WTC11 (cell line): ENCODE measurements at regions not wholly inside any gene's neighbourhood (a gene's known extent, or its start where the extent isn't known, plus 50 kb on each side); places are given as distances from the start of the nearest gene placed in this dataset.

ENCODE experiments used
- ATAC-seq: fragments of 200-7000 bp; cut with Tn5 transposase; 2 replicates; pipeline ENCODE4 v1.10.0; 2021; ENCODE audit warnings: mild to moderate bottlenecking, moderate library complexity
- CTCF ChIA-PET: fragments of 300-600 bp; sonication (Branson Sonifier 250); formaldehyde crosslinking; loops from one replicate; lab custom pipeline; 2021; ENCODE audit warnings: antibody characterized with exemption; lab: Charles Lee
- POLR2A ChIA-PET: fragments of 350-600 bp; sonication (Branson Sonifier 250); formaldehyde crosslinking; loops from one replicate; lab custom pipeline; 2021; ENCODE audit warnings: antibody characterized with exemption; lab: Charles Lee
- DNase-seq: peaks from one replicate; pipeline ENCODE4 v3.0.0; 2021; ENCODE audit warnings: low spot score
- H3K27ac Mint-ChIP-seq: 2 replicates; pipeline ENCODE4 v1.8.0; 2021; ENCODE audit warnings: mixed read lengths
- H3K27me3 Mint-ChIP-seq: 2 replicates; pipeline ENCODE4 v1.8.0; 2021; ENCODE audit warnings: low read depth, mild to moderate bottlenecking, moderate library complexity, mixed read lengths
- H3K36me3 Mint-ChIP-seq: 2 replicates; pipeline ENCODE4 v1.8.0; 2021; ENCODE audit warnings: mixed read lengths
- H3K4me1 Mint-ChIP-seq: 2 replicates; pipeline ENCODE4 v1.8.0; 2022; ENCODE audit warnings: mixed read lengths
- H3K4me3 Mint-ChIP-seq: 2 replicates; pipeline ENCODE4 v1.8.0; 2021; ENCODE audit warnings: mild to moderate bottlenecking, moderate library complexity, mixed read lengths
- H3K9me3 Mint-ChIP-seq: 2 replicates; pipeline ENCODE4 v1.8.0; 2021; ENCODE audit warnings: mixed read lengths
- ATF2 ChIP-seq: sonication (generic); formaldehyde crosslinking; IDR thresholded peaks from 2 replicates; pipeline ENCODE4 v1.8.1; 2022; ENCODE audit warnings: low read depth, missing genetic modification reagents, borderline replicate concordance
- CREB1 ChIP-seq: sonication (generic); formaldehyde crosslinking; IDR thresholded peaks from 2 replicates; pipeline ENCODE4 v1.8.0; 2023; ENCODE audit warnings: mild to moderate bottlenecking, missing genetic modification reagents
- CREM ChIP-seq: sonication (generic); formaldehyde crosslinking; IDR thresholded peaks from 2 replicates; pipeline ENCODE4 v1.8.1; 2022; ENCODE audit warnings: mild to moderate bottlenecking, missing genetic modification reagents, moderate library complexity
- ETV6 ChIP-seq: sonication (generic); formaldehyde crosslinking; IDR thresholded peaks from 2 replicates; pipeline ENCODE4 v1.8.1; 2022; ENCODE audit warnings: mild to moderate bottlenecking, missing genetic modification reagents
- GABPB1 ChIP-seq: sonication (generic); formaldehyde crosslinking; IDR thresholded peaks from 2 replicates; pipeline ENCODE4 v1.8.1; 2023; ENCODE audit warnings: mild to moderate bottlenecking, missing genetic modification reagents
- HMGA2 ChIP-seq: fragments of 250-450 bp; sonication (Bioruptor Pico); IDR thresholded peaks from 2 replicates; pipeline ENCODE4 v1.4.0; 2021; ENCODE audit warnings: mild to moderate bottlenecking, moderate library complexity
- NFATC4 ChIP-seq: fragments of 250-450 bp; sonication (Bioruptor Pico); IDR thresholded peaks from 2 replicates; pipeline ENCODE4 v1.9.0; 2021; ENCODE audit warnings: mild to moderate bottlenecking
- NFE2L1 ChIP-seq: sonication (generic); formaldehyde crosslinking; IDR thresholded peaks from 2 replicates; pipeline ENCODE4 v1.8.1; 2023; ENCODE audit warnings: missing genetic modification reagents
- NFYB ChIP-seq: sonication (generic); formaldehyde crosslinking; conservative IDR thresholded peaks from 2 replicates; pipeline ENCODE4 v1.8.0; 2022; ENCODE audit warnings: low read depth, missing genetic modification reagents
- TEAD1 ChIP-seq: sonication (generic); formaldehyde crosslinking; IDR thresholded peaks from 2 replicates; pipeline ENCODE4 v1.8.0; 2022; ENCODE audit warnings: mild to moderate bottlenecking, missing genetic modification reagents
- TEAD4 ChIP-seq: sonication (generic); formaldehyde crosslinking; IDR thresholded peaks from 2 replicates; pipeline ENCODE4 v1.8.0; 2022; ENCODE audit warnings: mild to moderate bottlenecking, missing genetic modification reagents
- ZBTB43 ChIP-seq: sonication (generic); formaldehyde crosslinking; IDR thresholded peaks from 2 replicates; pipeline ENCODE4 v1.8.1; 2023; ENCODE audit warnings: mild to moderate bottlenecking, missing genetic modification reagents
- ZNF138 ChIP-seq: sonication (generic); formaldehyde crosslinking; conservative IDR thresholded peaks from 2 replicates; pipeline ENCODE4 v1.8.1; 2022; ENCODE audit warnings: mild to moderate bottlenecking, moderate library complexity, missing genetic modification reagents
- ZNF219 ChIP-seq: sonication (generic); formaldehyde crosslinking; IDR thresholded peaks from 2 replicates; pipeline ENCODE4 v1.8.0; 2023; ENCODE audit warnings: missing genetic modification reagents, mild to moderate bottlenecking, borderline replicate concordance
- ZNF232 ChIP-seq: sonication (generic); formaldehyde crosslinking; IDR thresholded peaks from 2 replicates; pipeline ENCODE4 v1.8.0; 2022; ENCODE audit warnings: mild to moderate bottlenecking, missing genetic modification reagents
- ZNF281 ChIP-seq: sonication (generic); formaldehyde crosslinking; IDR thresholded peaks from 2 replicates; pipeline ENCODE4 v1.8.0; 2023; ENCODE audit warnings: mild to moderate bottlenecking, missing genetic modification reagents
- ZNF416 ChIP-seq: fragments of 250-450 bp; sonication (Bioruptor Pico); IDR thresholded peaks from 2 replicates; pipeline ENCODE4 v1.9.0; 2021; ENCODE audit warnings: mild to moderate bottlenecking, inconsistent platforms
- TF ChIP-seq, protein P1 (sequence below): fragments of 250-450 bp; sonication (Bioruptor Pico); IDR thresholded peaks from 2 replicates; pipeline ENCODE4 v1.9.0; 2021; ENCODE audit warnings: mild to moderate bottlenecking
- TF ChIP-seq, protein P2 (sequence below): sonication (generic); formaldehyde crosslinking; IDR thresholded peaks from 2 replicates; pipeline ENCODE4 v1.8.1; 2023; ENCODE audit warnings: mild to moderate bottlenecking, missing genetic modification reagents, moderate library complexity
- TF ChIP-seq, protein P3 (sequence below): sonication (generic); formaldehyde crosslinking; IDR thresholded peaks from 2 replicates; pipeline ENCODE4 v1.8.0; 2022; ENCODE audit warnings: mild to moderate bottlenecking, missing genetic modification reagents
- TF ChIP-seq, protein P4 (sequence below): sonication (generic); formaldehyde crosslinking; IDR thresholded peaks from 2 replicates; pipeline ENCODE4 v1.8.1; 2023; ENCODE audit warnings: mild to moderate bottlenecking, missing genetic modification reagents, moderate library complexity
- TF ChIP-seq, protein P5 (sequence below): sonication (generic); formaldehyde crosslinking; conservative IDR thresholded peaks from 2 replicates; pipeline ENCODE4 v1.8.1; 2023; ENCODE audit warnings: mild to moderate bottlenecking, low read depth, missing genetic modification reagents, moderate library complexity

DNA sequence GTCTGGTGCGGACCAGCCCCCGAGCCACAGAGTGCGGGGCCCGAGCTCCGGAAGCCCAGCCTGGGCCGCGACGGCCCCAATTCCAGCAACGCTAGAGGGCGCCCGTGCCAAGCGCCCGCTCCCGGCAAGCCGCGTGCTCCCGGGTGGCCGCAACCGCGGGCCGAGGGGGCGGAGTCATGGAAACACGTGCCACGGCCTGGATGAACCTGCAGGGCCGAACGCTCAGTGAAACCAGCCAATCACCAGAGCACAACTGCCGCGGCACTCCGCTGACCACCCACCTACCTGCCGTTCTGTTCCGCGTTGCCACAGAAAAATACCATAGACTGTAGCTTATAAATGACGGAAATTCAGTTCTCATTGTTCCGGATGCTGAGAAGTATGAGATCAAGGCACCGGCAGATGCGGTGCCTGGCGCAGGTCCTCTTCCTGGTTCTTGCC lies 85.7 kb upstream of the FOXC1 start (continued):
- TF ChIP-seq ZNF281 (CRISPR knock-in tag) = peak; percentile 97
- TF ChIP-seq CREM (CRISPR knock-in tag) = peak; percentile 82; the same call in 1 of the 2 replicates
- TF ChIP-seq ATF2 (CRISPR knock-in tag) = peak; percentile 75; the same call in 1 of the 2 replicates
- peak; percentile 98 for TF ChIP-seq ZBTB43 (CRISPR knock-in tag)
- TF ChIP-seq, protein P1, sequence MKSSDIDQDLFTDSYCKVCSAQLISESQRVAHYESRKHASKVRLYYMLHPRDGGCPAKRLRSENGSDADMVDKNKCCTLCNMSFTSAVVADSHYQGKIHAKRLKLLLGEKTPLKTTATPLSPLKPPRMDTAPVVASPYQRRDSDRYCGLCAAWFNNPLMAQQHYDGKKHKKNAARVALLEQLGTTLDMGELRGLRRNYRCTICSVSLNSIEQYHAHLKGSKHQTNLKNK (CRISPR knock-in tag) = no peak
- TF ChIP-seq, protein P2, sequence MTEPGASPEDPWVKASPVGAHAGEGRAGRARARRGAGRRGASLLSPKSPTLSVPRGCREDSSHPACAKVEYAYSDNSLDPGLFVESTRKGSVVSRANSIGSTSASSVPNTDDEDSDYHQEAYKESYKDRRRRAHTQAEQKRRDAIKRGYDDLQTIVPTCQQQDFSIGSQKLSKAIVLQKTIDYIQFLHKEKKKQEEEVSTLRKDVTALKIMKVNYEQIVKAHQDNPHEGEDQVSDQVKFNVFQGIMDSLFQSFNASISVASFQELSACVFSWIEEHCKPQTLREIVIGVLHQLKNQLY (CRISPR knock-in tag) = no peak
- TF ChIP-seq, protein P3, sequence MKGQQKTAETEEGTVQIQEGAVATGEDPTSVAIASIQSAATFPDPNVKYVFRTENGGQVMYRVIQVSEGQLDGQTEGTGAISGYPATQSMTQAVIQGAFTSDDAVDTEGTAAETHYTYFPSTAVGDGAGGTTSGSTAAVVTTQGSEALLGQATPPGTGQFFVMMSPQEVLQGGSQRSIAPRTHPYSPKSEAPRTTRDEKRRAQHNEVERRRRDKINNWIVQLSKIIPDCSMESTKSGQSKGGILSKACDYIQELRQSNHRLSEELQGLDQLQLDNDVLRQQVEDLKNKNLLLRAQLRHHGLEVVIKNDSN (CRISPR knock-in tag) = peak; percentile 92
- TF ChIP-seq ETV6 (CRISPR knock-in tag) = peak; percentile 99
- TF ChIP-seq, all 79 proteins: peak for 49

DNA sequence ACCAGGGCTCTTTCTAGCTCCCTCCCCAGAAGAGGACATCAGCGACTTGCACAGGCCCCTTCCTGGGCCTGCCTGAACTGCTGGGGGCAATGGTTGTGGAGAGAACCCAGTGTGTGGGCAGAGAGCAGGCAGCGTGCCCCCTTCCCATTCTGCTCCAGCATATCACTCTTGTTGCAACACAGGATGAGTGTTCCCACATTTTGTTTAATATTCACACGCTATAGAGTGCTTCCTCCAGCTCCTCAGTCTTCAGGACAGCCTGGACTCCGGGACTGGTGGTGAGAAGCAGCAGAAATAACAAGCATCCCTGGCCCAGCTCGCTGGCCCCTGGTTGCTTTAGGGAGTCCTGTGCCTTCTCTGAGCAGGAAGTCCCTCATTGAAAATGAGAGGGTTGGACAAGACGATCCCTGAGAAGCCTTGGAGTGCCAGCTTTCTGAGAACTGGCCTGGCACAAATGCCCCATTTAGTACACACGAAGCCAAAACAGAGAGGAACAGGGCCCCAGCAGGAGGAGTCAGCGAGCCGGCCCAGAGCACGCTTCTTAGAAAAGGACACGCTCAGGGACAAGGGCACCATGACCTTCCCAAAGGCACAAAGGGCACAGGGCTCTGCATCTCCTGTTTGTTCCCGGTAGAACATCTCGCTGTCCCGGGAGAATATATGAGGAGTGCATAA lies 84.2 kb upstream of the FOXC1 start:
- H3K9me3 Mint-ChIP-seq = peaks cover 12% of the 10 kb centered on the region
- CTCF ChIA-PET = interaction anchor here (0.6 to 2.7 kb wide), 7 partner anchors 12 to 162 kb away, joined by 3 to 23 read pairs (median 5); no protein-coding TSS in a partner anchor
- H3K4me1 Mint-ChIP-seq = peaks cover 18% of the 10 kb centered on the region
- no peak overlapping the region for H3K27ac Mint-ChIP-seq
- DNase-seq (no peak), ATAC-seq (no peak)
- peaks cover 7% of the 10 kb centered on the region; the same call in 1 of the 2 replicates for H3K36me3 Mint-ChIP-seq
- H3K27me3 Mint-ChIP-seq = peaks cover 83% of the 10 kb centered on the region
- no peak overlapping the region for H3K4me3 Mint-ChIP-seq
- POLR2A ChIA-PET = no interaction called here
- TF ChIP-seq, protein P4, sequence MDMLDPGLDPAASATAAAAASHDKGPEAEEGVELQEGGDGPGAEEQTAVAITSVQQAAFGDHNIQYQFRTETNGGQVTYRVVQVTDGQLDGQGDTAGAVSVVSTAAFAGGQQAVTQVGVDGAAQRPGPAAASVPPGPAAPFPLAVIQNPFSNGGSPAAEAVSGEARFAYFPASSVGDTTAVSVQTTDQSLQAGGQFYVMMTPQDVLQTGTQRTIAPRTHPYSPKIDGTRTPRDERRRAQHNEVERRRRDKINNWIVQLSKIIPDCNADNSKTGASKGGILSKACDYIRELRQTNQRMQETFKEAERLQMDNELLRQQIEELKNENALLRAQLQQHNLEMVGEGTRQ (CRISPR knock-in tag) = no peak
- no peak for TF ChIP-seq NFYB (CRISPR knock-in tag)
- TF ChIP-seq ZNF138 (CRISPR knock-in tag) = no peak
- TF ChIP-seq CREB1 (CRISPR knock-in tag) = no peak
- TF ChIP-seq HMGA2 (CRISPR knock-in tag) = no peak
- TF ChIP-seq, protein P5, sequence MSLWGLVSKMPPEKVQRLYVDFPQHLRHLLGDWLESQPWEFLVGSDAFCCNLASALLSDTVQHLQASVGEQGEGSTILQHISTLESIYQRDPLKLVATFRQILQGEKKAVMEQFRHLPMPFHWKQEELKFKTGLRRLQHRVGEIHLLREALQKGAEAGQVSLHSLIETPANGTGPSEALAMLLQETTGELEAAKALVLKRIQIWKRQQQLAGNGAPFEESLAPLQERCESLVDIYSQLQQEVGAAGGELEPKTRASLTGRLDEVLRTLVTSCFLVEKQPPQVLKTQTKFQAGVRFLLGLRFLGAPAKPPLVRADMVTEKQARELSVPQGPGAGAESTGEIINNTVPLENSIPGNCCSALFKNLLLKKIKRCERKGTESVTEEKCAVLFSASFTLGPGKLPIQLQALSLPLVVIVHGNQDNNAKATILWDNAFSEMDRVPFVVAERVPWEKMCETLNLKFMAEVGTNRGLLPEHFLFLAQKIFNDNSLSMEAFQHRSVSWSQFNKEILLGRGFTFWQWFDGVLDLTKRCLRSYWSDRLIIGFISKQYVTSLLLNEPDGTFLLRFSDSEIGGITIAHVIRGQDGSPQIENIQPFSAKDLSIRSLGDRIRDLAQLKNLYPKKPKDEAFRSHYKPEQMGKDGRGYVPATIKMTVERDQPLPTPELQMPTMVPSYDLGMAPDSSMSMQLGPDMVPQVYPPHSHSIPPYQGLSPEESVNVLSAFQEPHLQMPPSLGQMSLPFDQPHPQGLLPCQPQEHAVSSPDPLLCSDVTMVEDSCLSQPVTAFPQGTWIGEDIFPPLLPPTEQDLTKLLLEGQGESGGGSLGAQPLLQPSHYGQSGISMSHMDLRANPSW (CRISPR knock-in tag) = no peak
- TF ChIP-seq ZNF232 = no peak
- no peak for TF ChIP-seq TEAD1 (CRISPR knock-in tag)
- TF ChIP-seq NFE2L1 = no peak
- no peak for TF ChIP-seq NFATC4 (CRISPR knock-in tag)
- TF ChIP-seq ZNF416 (CRISPR knock-in tag) = no peak
- TF ChIP-seq GABPB1 (CRISPR knock-in tag) = no peak
- TF ChIP-seq TEAD4 (CRISPR knock-in tag) = no peak
- TF ChIP-seq ZNF219 (CRISPR knock-in tag) = no peak
